Chondrocyte (in vitro differentiated cells): ENCODE measurements at regions not wholly inside any gene's neighbourhood (a gene's known extent, or its start where the extent isn't known, plus 50 kb on each side); places are given as distances from the start of the nearest gene placed in this dataset.
A peak's percentile ranks its signal among the peaks of the same experiment; 100 is the strongest.
"Not testable (repeated sequence)": the region's sequence is repeated elsewhere in the genome, so short reads cannot be mapped to it uniquely, and the experiment has no call there.

Experiments
- DNase-seq: peaks from one replicate; pipeline ENCODE4 v3.0.0; 2021; ENCODE audit warnings: mixed read lengths, low spot score
- H3K27ac Mint-ChIP-seq: one replicate; pipeline ENCODE4 v1.8.0; 2021; ENCODE audit warnings: mild to moderate bottlenecking, moderate library complexity, mixed read lengths; ENCODE audit not compliant: unreplicated experiment
- H3K27me3 Mint-ChIP-seq: 2 replicates; pipeline ENCODE4 v1.8.0; 2021; ENCODE audit warnings: low read depth, mixed read lengths
- H3K36me3 Mint-ChIP-seq: 2 replicates; pipeline ENCODE4 v1.8.0; 2021; ENCODE audit warnings: low read depth, mixed read lengths
- H3K4me1 Mint-ChIP-seq: 2 replicates; pipeline ENCODE4 v1.8.0; 2021; ENCODE audit warnings: low read depth, mild to moderate bottlenecking, mixed read lengths
- H3K4me3 Mint-ChIP-seq: one replicate; pipeline ENCODE4 v1.8.0; 2021; ENCODE audit warnings: mild to moderate bottlenecking, moderate library complexity, mixed read lengths; ENCODE audit not compliant: unreplicated experiment
- H3K9me3 Mint-ChIP-seq: 2 replicates; pipeline ENCODE4 v1.8.0; 2021; ENCODE audit warnings: low read depth, mixed read lengths
- TF ChIP-seq, protein P1 (sequence below): fragments of 200-600 bp; sonication (generic); IDR thresholded peaks from 2 replicates; pipeline ENCODE4 v1.5.0; 2021; ENCODE audit warnings: antibody characterized with exemption, mild to moderate bottlenecking, moderate library complexity

DNA sequence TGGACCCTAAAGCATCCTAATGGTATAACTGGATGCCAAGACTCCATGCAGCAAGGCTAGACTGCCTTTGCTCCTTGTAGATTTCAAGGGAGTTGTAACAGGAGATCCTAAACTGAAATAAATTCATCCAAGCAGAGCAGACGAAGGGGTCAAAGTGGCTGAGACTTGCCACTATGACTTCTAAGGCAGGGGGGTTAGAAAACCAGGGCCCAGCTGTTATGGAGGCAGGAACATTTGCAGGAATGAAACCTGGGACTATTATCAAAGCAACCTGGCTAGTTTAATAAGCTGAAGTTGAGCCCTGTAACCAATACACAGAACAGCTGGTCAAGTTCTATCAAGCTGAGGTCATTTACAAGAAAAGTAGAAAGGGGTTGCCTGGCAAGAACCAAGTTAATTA, 122.2 kb upstream of the TRPC6 start:
- no peak overlapping the region for H3K4me3 Mint-ChIP-seq
- H3K9me3 Mint-ChIP-seq: peaks cover 5% of the 10 kb centered on the region
- no peaks in the 10 kb centered on the region for H3K36me3 Mint-ChIP-seq
- H3K27ac Mint-ChIP-seq: no peak overlapping the region
- H3K4me1 Mint-ChIP-seq: peaks cover 9% of the 10 kb centered on the region
- no peak for DNase-seq
- H3K27me3 Mint-ChIP-seq: peaks cover 3% of the 10 kb centered on the region
- TF ChIP-seq, protein P1, sequence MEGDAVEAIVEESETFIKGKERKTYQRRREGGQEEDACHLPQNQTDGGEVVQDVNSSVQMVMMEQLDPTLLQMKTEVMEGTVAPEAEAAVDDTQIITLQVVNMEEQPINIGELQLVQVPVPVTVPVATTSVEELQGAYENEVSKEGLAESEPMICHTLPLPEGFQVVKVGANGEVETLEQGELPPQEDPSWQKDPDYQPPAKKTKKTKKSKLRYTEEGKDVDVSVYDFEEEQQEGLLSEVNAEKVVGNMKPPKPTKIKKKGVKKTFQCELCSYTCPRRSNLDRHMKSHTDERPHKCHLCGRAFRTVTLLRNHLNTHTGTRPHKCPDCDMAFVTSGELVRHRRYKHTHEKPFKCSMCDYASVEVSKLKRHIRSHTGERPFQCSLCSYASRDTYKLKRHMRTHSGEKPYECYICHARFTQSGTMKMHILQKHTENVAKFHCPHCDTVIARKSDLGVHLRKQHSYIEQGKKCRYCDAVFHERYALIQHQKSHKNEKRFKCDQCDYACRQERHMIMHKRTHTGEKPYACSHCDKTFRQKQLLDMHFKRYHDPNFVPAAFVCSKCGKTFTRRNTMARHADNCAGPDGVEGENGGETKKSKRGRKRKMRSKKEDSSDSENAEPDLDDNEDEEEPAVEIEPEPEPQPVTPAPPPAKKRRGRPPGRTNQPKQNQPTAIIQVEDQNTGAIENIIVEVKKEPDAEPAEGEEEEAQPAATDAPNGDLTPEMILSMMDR: no peak

DNA sequence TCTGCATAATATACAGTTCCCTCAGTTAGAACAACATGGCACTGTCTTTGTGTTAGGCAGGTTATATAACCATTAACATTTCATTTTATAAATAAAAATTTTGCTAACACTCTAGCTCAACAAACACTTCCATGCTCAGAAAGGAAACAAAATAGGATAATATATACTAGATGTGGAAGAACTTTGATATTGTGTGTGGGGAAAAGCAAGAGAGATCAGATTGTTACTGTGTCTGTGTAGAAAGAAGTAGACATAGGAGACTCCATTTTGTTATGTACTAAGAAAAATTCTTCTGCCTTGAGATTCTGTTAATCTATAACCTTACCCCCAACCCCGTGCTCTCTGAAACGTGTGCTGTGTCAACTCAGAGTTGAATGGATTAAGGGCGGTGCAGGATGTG, 111.1 kb upstream of the TRPC6 start:
- not testable (repeated sequence) for DNase-seq

DNA sequence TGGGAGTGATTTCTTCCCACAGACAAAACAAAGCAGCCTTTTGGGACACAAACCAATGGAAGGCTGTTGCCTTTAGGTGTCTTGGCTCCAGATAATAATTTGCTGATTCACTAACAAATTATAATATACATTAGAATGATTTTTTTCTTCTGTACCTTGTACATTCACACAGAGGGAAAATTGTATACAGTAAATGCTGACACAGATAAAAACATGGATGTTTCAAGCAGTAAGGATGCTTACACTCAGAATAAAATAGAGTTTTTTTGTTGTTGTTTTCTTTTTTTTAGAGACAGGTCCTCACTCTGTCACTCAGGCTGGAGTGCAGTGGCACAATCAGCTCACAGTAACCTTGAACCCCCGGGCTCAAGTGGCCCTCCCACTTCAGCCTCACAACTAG, 109.2 kb upstream of the TRPC6 start:
- Mint-ChIP-seq H3K4me3 (no peak overlapping the region), H3K36me3 (no peaks in the 10 kb centered on the region), H3K27me3 (no peaks in the 10 kb centered on the region), H3K9me3 (peaks cover 14% of the 10 kb centered on the region), H3K27ac (no peak overlapping the region), H3K4me1 (peaks cover 6% of the 10 kb centered on the region)
- TF ChIP-seq, protein P1: no peak
- DNase-seq: no peak

More for the DNA sequence above, 111.1 kb upstream of the TRPC6 start:
- not testable (repeated sequence) for H3K36me3 Mint-ChIP-seq, H3K27me3 Mint-ChIP-seq, H3K27ac Mint-ChIP-seq, H3K4me1 Mint-ChIP-seq, H3K4me3 Mint-ChIP-seq, H3K9me3 Mint-ChIP-seq

DNA sequence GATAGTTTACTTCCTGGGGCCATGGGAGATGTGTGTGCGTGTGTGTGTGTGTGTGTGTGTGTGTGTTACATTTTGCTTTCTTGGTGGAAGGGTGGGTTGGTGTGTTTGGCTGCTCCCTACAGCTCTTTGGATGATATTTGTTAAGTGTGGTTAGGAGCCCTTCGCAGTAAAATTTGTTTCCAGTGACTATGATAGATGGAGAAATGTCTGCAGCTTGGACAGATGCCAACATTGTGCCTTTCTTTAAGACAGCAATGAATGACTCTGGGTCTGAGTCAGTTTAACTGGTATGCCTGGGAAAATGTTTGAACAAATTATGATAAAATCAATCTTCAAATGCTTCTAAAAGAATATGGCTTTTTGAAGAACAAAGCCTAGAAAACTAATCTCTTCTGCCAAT, 102.7 kb upstream of the TRPC6 start:
- no peak for DNase-seq

DNA sequence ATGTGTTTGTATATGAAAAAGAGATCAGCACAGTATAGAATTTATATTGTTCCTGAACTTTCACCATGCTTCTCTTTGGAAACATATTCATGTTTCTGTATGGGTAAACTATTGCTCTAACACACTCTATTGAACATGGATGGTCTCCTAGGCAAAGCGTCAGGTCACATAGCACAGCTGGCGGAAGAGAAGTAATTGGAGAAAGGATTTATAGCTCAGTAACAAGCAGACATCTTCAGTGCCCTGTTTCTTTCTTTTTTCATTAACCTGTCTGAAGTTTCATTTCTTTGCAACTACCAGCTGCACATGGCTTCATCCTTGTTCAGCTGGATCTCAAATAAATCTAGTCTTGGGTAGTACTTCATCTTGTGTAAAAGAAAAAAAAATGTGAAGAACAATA, 84.4 kb upstream of the TRPC6 start:
- Mint-ChIP-seq H3K4me3 (no peak overlapping the region), H3K4me1 (no peaks in the 10 kb centered on the region), H3K27ac (no peak overlapping the region), H3K9me3 (no peaks in the 10 kb centered on the region), H3K27me3 (peaks cover 41% of the 10 kb centered on the region), H3K36me3 (no peaks in the 10 kb centered on the region)
- DNase-seq: no peak
- TF ChIP-seq, protein P1: no peak

More for the DNA sequence above, 102.7 kb upstream of the TRPC6 start:
- Mint-ChIP-seq H3K9me3 (peaks cover 20% of the 10 kb centered on the region), H3K27ac (peak overlapping the region; percentile 87), H3K4me1 (peaks cover 23% of the 10 kb centered on the region), H3K36me3 (no peaks in the 10 kb centered on the region), H3K4me3 (no peak overlapping the region), H3K27me3 (peaks cover 2% of the 10 kb centered on the region)
- TF ChIP-seq, protein P1: no peak

DNA sequence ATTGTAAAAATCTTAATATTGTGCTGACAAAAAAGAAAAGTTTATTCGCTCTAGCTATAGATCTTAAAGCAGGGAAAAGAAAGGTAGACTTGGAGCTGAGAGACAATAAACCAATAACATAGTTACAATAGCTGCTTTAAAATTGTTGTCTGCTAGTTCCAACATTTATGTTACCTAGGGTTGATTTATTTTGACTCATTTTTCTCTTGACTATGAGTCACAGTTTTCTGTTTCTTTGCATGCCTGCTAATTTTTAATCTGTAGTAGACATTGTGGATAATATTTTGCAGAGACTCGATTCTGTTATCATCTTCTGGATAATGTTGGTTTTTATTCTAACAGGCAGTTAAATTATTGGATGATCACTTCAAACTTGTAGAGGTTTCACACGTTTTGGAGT, 83.1 kb upstream of the TRPC6 start:
- no peaks in the 10 kb centered on the region for H3K4me1 Mint-ChIP-seq
- no peak overlapping the region for H3K27ac Mint-ChIP-seq
- H3K27me3 Mint-ChIP-seq: peaks cover 42% of the 10 kb centered on the region
- DNase-seq: no peak
- no peak overlapping the region for H3K4me3 Mint-ChIP-seq
- H3K9me3 Mint-ChIP-seq: peaks cover 3% of the 10 kb centered on the region
- TF ChIP-seq, protein P1: no peak
- H3K36me3 Mint-ChIP-seq: no peaks in the 10 kb centered on the region
